ENCODE measurements at regions not wholly inside any gene's neighbourhood (a gene's known extent, or its start where the extent isn't known, plus 50 kb on each side); places are given as distances from the start of the nearest gene placed in this dataset.

- no peak for DNase-seq
- H3K4me3 ChIP-seq (replicated peaks in 1 of 3; ENCODE audit: low read depth in 2 of 3, low read length in 3 of 3), result no peak overlapping the region
- H4K20me1 ChIP-seq (ENCODE audit: insufficient read depth, low read length), result no peaks in the 10 kb centered on the region
- H3K4me1 ChIP-seq (ENCODE audit: control insufficient read depth in 1 of 2, insufficient read depth in 2 of 2, low read length in 2 of 2), result no peaks in the 10 kb centered on the region
- H3K4me1 Mint-ChIP-seq, result no peaks in the 10 kb centered on the region
- no peak overlapping the region for H3K27ac ChIP-seq (ENCODE audit: low read depth in 1 of 2, low read length in 2 of 2)
- intact Hi-C loops (cut with micrococcal nuclease), result no loop called here
- no peak overlapping the region for H3K4me2 ChIP-seq (replicated peaks; ENCODE audit: extremely low read depth, low read length, poor library complexity, severe bottlenecking)
- no peaks in the 10 kb centered on the region for H3K9me3 ChIP-seq (replicated peaks in 1 of 2; ENCODE audit: control insufficient read depth in 1 of 2, insufficient read depth in 1 of 2, low read length in 2 of 2)
- H3K27ac Mint-ChIP-seq, result no peak overlapping the region
- no peaks in the 10 kb centered on the region for H3K27me3 ChIP-seq (ENCODE audit: control insufficient read depth in 2 of 2, insufficient read depth in 2 of 2, low read length in 2 of 2)
- H3K79me2 ChIP-seq (ENCODE audit: insufficient read depth, low read length), result no peaks in the 10 kb centered on the region
- H3K27me3 Mint-ChIP-seq (ENCODE audit: low read depth in 3 of 3), result peaks cover 0 to 3% (median 0%) of the 10 kb centered on the region in 3 donors
- no peak overlapping the region for H3K4me3 Mint-ChIP-seq
- H3K36me3 ChIP-seq (replicated peaks in 1 of 2; ENCODE audit: control insufficient read depth in 1 of 2, insufficient read depth in 2 of 2, low read length in 2 of 2), result no peaks in the 10 kb centered on the region
- TF ChIP-seq CTCF (IDR thresholded peaks at IDR 0.05), result no peak
- H3K9me3 Mint-ChIP-seq, result peaks cover 0 to 6% (median 2%) of the 10 kb centered on the region in 7 donors
- no peak overlapping the region for H2AFZ ChIP-seq (ENCODE audit: insufficient read depth, low read depth, low read length, poor library complexity, severe bottlenecking)
- no CpG with 5 or more reads among the region's 2 CpGs for WGBS (ENCODE audit: insufficient coverage)
- H3K9ac ChIP-seq (ENCODE audit: insufficient read depth, low read length, poor library complexity, severe bottlenecking), result no peak overlapping the region
- H3K36me3 Mint-ChIP-seq, result no peaks in the 10 kb centered on the region
These were observed 92.5 kb downstream of the TBXT start for GRCh38 chr6:166075186-166075585.

GRCh38 chr6:166073082-166073481 lies 94.6 kb downstream of the TBXT start:
- intact Hi-C loops (cut with micrococcal nuclease), result no loop called here
- Histone ChIP-seq H4K20me1 (ENCODE audit: insufficient read depth, low read length) (no peaks in the 10 kb centered on the region), H3K79me2 (ENCODE audit: insufficient read depth, low read length) (no peaks in the 10 kb centered on the region), H3K27ac (ENCODE audit: low read depth in 1 of 2, low read length in 2 of 2) (no peak overlapping the region), H3K9me3 (replicated peaks in 1 of 2; ENCODE audit: control insufficient read depth in 1 of 2, insufficient read depth in 1 of 2, low read length in 2 of 2) (no peaks in the 10 kb centered on the region), H3K4me1 (ENCODE audit: control insufficient read depth in 1 of 2, insufficient read depth in 2 of 2, low read length in 2 of 2) (no peaks in the 10 kb centered on the region), H2AFZ (ENCODE audit: insufficient read depth, low read depth, low read length, poor library complexity, severe bottlenecking) (no peak overlapping the region), H3K9ac (ENCODE audit: insufficient read depth, low read length, poor library complexity, severe bottlenecking) (no peak overlapping the region), H3K4me3 (replicated peaks in 1 of 3; ENCODE audit: low read depth in 2 of 3, low read length in 3 of 3) (no peak overlapping the region), H3K27me3 (ENCODE audit: control insufficient read depth in 2 of 2, insufficient read depth in 2 of 2, low read length in 2 of 2) (no peaks in the 10 kb centered on the region), H3K4me2 (replicated peaks; ENCODE audit: extremely low read depth, low read length, poor library complexity, severe bottlenecking) (no peak overlapping the region), H3K36me3 (replicated peaks in 1 of 2; ENCODE audit: control insufficient read depth in 1 of 2, insufficient read depth in 2 of 2, low read length in 2 of 2) (no peaks in the 10 kb centered on the region)
- Mint-ChIP-seq H3K4me1 (no peaks in the 10 kb centered on the region), H3K36me3 (no peaks in the 10 kb centered on the region), H3K9me3 (peaks cover 1 to 11% (median 3%) of the 10 kb centered on the region in 7 donors), H3K27me3 (ENCODE audit: low read depth in 3 of 3) (peaks cover 0 to 6% (median 0%) of the 10 kb centered on the region in 3 donors), H3K4me3 (no peak overlapping the region), H3K27ac (no peak overlapping the region)
- TF ChIP-seq CTCF (IDR thresholded peaks at IDR 0.05), result no peak
- no peak for DNase-seq
- 94% methylated on average over 6 of the region's 9 CpGs for WGBS (ENCODE audit: insufficient coverage)
